ENCODE measurements at regions not wholly inside any gene's neighbourhood (a gene's known extent, or its start where the extent isn't known, plus 50 kb on each side); places are given as distances from the start of the nearest gene placed in this dataset.

- DNase-seq: peak; percentile 63 to 88
Observed at GRCh38 chr13:60286707-60287106, 110.3 kb upstream of the TDRD3 start.

GRCh38 chr13:60288569-60288968 lies 108.5 kb upstream of the TDRD3 start:
- DNase-seq: no peak

GRCh38 chr13:60303166-60303565 lies 93.9 kb upstream of the TDRD3 start:
- no peak for DNase-seq

- DNase-seq: no peak
Observed at GRCh38 chr13:60311527-60311926, 85.5 kb upstream of the TDRD3 start.

GRCh38 chr13:60312851-60313505 lies 84.0 kb upstream of the TDRD3 start:
- no peak for DNase-seq

GRCh38 chr13:60318186-60318585 lies 78.8 kb upstream of the TDRD3 start:
- DNase-seq: no peak

- DNase-seq: no peak
Observed at GRCh38 chr13:60324131-60324530, 72.9 kb upstream of the TDRD3 start.

GRCh38 chr13:60326273-60326672 lies 70.7 kb upstream of the TDRD3 start:
- DNase-seq: peak in 1 of 2 experiments; percentile 15

- DNase-seq: no peak
Observed at GRCh38 chr13:60327511-60327910, 69.5 kb upstream of the TDRD3 start.

- no peak for DNase-seq
Observed at GRCh38 chr13:60328073-60328472, 68.9 kb upstream of the TDRD3 start.

GRCh38 chr13:60329221-60329923 lies 67.6 kb upstream of the TDRD3 start:
- peak; percentile 42 to 79 for DNase-seq

- no peak for DNase-seq
Observed at GRCh38 chr13:60331249-60332012, 65.6 kb upstream of the TDRD3 start.

- no peak for DNase-seq
Observed at GRCh38 chr13:60332682-60333081, 64.3 kb upstream of the TDRD3 start.

GRCh38 chr13:60334310-60334709 lies 62.7 kb upstream of the TDRD3 start:
- DNase-seq: no peak

GRCh38 chr13:60335531-60335930 lies 61.5 kb upstream of the TDRD3 start:
- DNase-seq: peak in 1 of 2 experiments; percentile 49

- DNase-seq: no peak
Observed at GRCh38 chr13:60338754-60339153, 58.3 kb upstream of the TDRD3 start.

GRCh38 chr13:60343978-60344377 lies 53.0 kb upstream of the TDRD3 start:
- DNase-seq: no peak

GRCh38 chr13:60347174-60347573 lies 49.8 kb upstream of the TDRD3 start:
- DNase-seq: no peak
